PC-9 (cell line): ENCODE measurements at regions not wholly inside any gene's neighbourhood (a gene's known extent, or its start where the extent isn't known, plus 50 kb on each side); places are given as distances from the start of the nearest gene placed in this dataset.

ENCODE experiments used
- CTCF ChIP-seq: fragments of 200-600 bp; sonication (generic); conservative IDR thresholded peaks from 2 replicates; pipeline ENCODE4 v1.6.1; 2017; ENCODE audit warnings: mixed run types, antibody characterized with exemption, mild to moderate bottlenecking, moderate library complexity
- EZH2 ChIP-seq: fragments of 200-600 bp; sonication (generic); IDR thresholded peaks from 2 replicates; pipeline ENCODE4 v1.8.0; 2017; ENCODE audit warnings: antibody characterized with exemption, low read depth

- no peak for TF ChIP-seq CTCF
- TF ChIP-seq EZH2 = no peak
These were observed 233.6 kb downstream of the BCL11B start for GRCh38 chr14:99038431-99038820.
